Ascending aorta (tissue), 2 donors: ENCODE measurements at regions not wholly inside any gene's neighbourhood (a gene's known extent, or its start where the extent isn't known, plus 50 kb on each side); places are given as distances from the start of the nearest gene placed in this dataset.
A peak's percentile ranks its signal among the peaks of the same experiment; 100 is the strongest.
"Not testable (repeated sequence)": the region's sequence is repeated elsewhere in the genome, so short reads cannot be mapped to it uniquely, and the experiment has no call there.

ENCODE experiments used
- DNase-seq, 2 donors: peaks; one replicate each; pipeline ENCODE4 v3.0.0-alpha.2; 2019; ENCODE audit warnings: low spot score in 2 of 2
- H3K27ac ChIP-seq, 2 donors: fragments of 200-600 bp; sonication (generic); one replicate each; pipeline ENCODE4 v1.5.1; 2016 to 2017; ENCODE audit warnings: mild to moderate bottlenecking in 1 of 2
- H3K27me3 ChIP-seq: fragments of 200-600 bp; sonication (generic); one replicate; pipeline ENCODE4 v1.5.1; 2017
- H3K36me3 ChIP-seq, 2 donors: fragments of 200-600 bp; sonication (generic); one replicate each; pipeline ENCODE4 v1.5.1; 2016
- H3K4me1 ChIP-seq, 2 donors: fragments of 200-600 bp; sonication (generic); one replicate each; pipeline ENCODE4 v1.5.1; 2016 to 2017; ENCODE audit warnings: mild to moderate bottlenecking in 1 of 2
- H3K4me3 ChIP-seq, 2 donors: fragments of 200-600 bp; sonication (generic); one replicate each; pipeline ENCODE4 v1.5.1; 2016 to 2017; ENCODE audit warnings: mild to moderate bottlenecking in 1 of 2
- H3K9me3 ChIP-seq, 2 donors: fragments of 200-600 bp; sonication (generic); one replicate each; pipeline ENCODE4 v1.5.1; 2016
- intact Hi-C: fragments of 100-400 bp; cut with DNase I; formaldehyde crosslinking; loops from one replicate; pipeline ENCODE4 v1.15.1; 2023
- TF ChIP-seq, protein P1 (sequence below), 3 experiments: fragments of 200-600 bp in 2 of 3; fragments of 450-650 bp in 1 of 3; sonication (generic) in 2 of 3; IDR thresholded peaks; one replicate each; pipeline ENCODE4 v1.5.1; 2016 to 2019; ENCODE audit warnings: antibody characterized with exemption in 3 of 3, mild to moderate bottlenecking in 1 of 3, moderate library complexity in 1 of 3

DNA sequence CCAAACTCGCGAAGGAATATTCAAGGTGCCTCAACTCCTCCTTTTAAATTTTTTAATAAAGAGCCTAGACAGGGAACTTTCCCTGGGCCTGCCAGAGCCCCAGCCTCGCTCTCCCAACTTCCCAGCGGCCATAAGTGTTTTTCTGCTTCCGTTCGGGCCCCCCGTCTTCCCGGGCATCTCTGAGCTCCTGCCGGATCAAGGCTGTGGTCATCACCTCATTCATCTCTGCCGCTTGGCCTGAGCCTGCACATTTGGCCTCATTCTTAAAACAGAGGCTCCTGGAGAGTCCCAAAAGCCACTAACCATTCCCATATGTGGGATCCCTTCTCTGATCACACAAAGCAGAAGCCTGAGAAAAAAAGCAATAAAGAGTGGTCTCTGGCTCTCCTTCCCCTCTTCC is 969.1 kb upstream of the DEFB115 start:
- Histone ChIP-seq H3K4me1 (no peaks in the 10 kb centered on the region), H3K9me3 (no peaks in the 10 kb centered on the region), H3K27me3 (no peaks in the 10 kb centered on the region), H3K27ac (no peak overlapping the region), H3K4me3 (no peak overlapping the region), H3K36me3 (no peaks in the 10 kb centered on the region)
- intact Hi-C loops, result loop anchor here (10.0 kb wide), 1 partner anchor 66 kb away; no protein-coding TSS in a partner anchor
- no peak for DNase-seq
- TF ChIP-seq, protein P1, sequence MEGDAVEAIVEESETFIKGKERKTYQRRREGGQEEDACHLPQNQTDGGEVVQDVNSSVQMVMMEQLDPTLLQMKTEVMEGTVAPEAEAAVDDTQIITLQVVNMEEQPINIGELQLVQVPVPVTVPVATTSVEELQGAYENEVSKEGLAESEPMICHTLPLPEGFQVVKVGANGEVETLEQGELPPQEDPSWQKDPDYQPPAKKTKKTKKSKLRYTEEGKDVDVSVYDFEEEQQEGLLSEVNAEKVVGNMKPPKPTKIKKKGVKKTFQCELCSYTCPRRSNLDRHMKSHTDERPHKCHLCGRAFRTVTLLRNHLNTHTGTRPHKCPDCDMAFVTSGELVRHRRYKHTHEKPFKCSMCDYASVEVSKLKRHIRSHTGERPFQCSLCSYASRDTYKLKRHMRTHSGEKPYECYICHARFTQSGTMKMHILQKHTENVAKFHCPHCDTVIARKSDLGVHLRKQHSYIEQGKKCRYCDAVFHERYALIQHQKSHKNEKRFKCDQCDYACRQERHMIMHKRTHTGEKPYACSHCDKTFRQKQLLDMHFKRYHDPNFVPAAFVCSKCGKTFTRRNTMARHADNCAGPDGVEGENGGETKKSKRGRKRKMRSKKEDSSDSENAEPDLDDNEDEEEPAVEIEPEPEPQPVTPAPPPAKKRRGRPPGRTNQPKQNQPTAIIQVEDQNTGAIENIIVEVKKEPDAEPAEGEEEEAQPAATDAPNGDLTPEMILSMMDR (IDR thresholded peaks at IDR 0.05), result no peak

DNA sequence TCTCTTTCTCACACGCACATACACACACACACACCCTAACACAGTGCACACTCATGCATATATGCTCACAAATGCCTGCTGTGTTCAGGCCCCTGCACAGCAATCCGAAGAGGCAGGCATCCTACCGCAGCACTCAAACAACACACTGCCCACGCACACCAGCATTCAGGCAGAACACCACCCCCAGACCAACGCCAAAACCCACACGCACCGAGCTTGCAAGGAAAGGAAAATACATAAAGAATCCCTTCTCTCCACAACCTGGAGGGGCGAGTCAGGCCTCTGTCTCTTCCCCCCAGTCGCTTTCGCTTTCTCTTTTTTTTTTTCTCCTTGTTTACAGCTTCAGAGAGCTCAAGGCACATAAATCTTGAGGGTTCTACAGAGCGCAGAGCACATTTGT is 968.4 kb upstream of the DEFB115 start:
- H3K27me3 ChIP-seq, H3K9me3 ChIP-seq, H3K27ac ChIP-seq, H3K4me1 ChIP-seq, H3K36me3 ChIP-seq, DNase-seq: not testable (repeated sequence)
- intact Hi-C loops, result loop anchor here (10.0 kb wide), 1 partner anchor 66 kb away; no protein-coding TSS in a partner anchor
- H3K4me3 ChIP-seq, result peak overlapping the region in 1 of 2 donors; percentile 48

- DNase-seq, H3K27me3 ChIP-seq, H3K4me1 ChIP-seq, H3K36me3 ChIP-seq, H3K9me3 ChIP-seq: not testable (repeated sequence)
- intact Hi-C loops, result loop anchor here (10.0 kb wide), 1 partner anchor 65 kb away; no protein-coding TSS in a partner anchor
- Histone ChIP-seq H3K4me3 (peak overlapping the region in 1 of 2 donors; percentile 48), H3K27ac (peak overlapping the region in 1 of 2 donors; percentile 57)
These were observed 967.7 kb upstream of the DEFB115 start for GRCh38 chr20:30289711-30290141.

GRCh38 chr20:30290361-30291063 is 967.0 kb upstream of the DEFB115 start:
- H3K27me3 ChIP-seq, H3K36me3 ChIP-seq, intact Hi-C loops, H3K9me3 ChIP-seq, H3K4me1 ChIP-seq, DNase-seq: not testable (repeated sequence)
- Histone ChIP-seq H3K27ac (peak overlapping the region in 1 of 2 donors; percentile 21), H3K4me3 (peak overlapping the region in 1 of 2 donors; percentile 48)

DNA sequence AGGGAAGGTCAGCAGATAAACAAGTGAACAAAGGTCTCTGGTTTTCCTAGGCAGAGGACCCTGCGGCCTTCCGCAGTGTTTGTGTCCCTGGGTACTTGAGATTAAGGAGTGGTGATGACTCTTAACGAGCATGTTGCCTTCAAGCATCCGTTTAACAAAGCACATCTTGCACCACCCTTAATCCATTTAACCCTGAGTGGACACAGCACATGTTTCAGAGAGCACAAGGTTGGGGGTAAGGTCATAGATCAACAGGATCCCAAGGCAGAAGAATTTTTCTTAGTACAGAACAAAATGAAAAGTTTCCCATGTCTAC is 966.4 kb upstream of the DEFB115 start:
- H3K4me3 ChIP-seq, H3K27ac ChIP-seq, H3K4me1 ChIP-seq, intact Hi-C loops, H3K27me3 ChIP-seq, H3K9me3 ChIP-seq, H3K36me3 ChIP-seq, DNase-seq: not testable (repeated sequence)

GRCh38 chr20:30291686-30292085 is 965.8 kb upstream of the DEFB115 start:
- intact Hi-C loops, H3K4me1 ChIP-seq, H3K27ac ChIP-seq, DNase-seq, H3K27me3 ChIP-seq, H3K4me3 ChIP-seq, H3K36me3 ChIP-seq, H3K9me3 ChIP-seq: not testable (repeated sequence)

DNA sequence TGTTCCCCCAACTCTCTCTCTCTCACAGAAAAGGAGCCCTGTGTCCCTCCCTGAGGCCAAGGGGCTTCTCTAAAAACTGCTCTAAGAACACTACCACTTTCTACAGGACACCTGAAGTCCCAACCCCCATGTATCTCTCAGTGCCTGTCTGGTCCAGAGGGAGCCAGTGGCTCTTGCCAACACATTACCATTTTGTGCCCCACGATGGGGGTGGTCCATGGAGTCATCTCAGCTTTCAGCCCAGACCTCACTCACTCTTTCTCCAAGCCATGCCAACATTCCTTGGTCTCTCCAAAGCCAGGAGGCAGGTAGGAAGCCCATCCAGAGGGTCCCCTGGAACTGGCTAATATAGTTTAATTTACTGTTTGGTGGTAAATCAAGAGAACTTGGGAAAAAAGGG is 962.1 kb upstream of the DEFB115 start:
- H3K27me3 ChIP-seq, H3K27ac ChIP-seq, intact Hi-C loops, H3K4me1 ChIP-seq, H3K4me3 ChIP-seq, H3K9me3 ChIP-seq, H3K36me3 ChIP-seq, DNase-seq: not testable (repeated sequence)

DNA sequence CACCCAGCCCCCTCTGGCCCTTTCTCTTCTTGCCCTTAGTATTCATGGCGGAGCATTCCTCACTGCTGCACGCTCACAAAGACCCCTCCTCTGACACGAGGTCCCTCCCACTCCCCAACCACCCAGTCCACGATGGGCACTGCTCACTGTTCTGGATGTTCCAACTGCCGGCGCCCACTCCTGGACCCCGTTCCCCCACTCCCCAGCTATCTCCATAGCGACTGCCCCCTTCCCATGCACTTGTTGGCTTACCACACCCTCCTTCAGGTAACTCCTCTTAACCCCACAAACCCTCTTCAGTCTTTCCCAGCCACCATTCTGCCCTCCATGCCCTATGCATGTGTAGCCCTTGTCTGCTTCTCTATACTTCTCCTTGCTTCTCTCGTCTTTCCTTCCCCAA is 961.5 kb upstream of the DEFB115 start:
- DNase-seq, H3K4me3 ChIP-seq, H3K36me3 ChIP-seq, H3K27me3 ChIP-seq, H3K4me1 ChIP-seq, H3K9me3 ChIP-seq, H3K27ac ChIP-seq, intact Hi-C loops: not testable (repeated sequence)

DNA sequence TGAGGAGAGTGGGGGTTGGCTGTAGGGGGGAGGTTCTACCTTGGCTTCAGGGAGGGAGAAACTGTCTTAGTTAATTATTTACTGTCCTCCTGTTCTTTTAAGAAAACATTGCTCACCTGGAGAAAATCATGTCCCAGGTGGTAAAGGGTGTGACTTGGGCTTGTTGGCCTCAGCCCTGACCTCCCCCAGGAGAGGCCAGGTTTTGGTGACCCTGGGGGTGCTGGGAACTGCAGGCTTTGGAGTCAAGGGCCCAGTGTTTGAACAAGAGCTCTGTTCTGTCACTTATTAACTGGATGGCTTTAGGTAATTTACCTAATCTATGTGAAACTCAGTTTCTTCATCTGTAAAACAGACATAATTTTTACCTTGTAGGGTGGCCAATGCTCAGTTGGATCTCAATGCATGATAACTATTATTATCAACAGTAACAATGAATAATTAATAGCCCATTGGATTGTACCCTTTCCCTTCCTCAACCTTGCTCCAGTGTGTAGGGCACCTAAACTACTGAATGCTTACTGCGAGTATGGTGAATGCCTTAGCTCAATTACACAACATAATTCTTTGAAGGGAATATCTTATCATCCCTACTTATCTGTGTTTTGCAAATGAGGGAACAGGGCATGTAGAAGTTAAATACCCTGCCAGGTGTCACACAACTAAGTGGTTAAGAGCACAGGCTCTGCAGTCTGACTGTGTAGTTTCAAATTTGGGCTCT is 959.4 kb upstream of the DEFB115 start:
- intact Hi-C loops, H3K27ac ChIP-seq, H3K9me3 ChIP-seq, H3K36me3 ChIP-seq, H3K4me3 ChIP-seq, DNase-seq, H3K4me1 ChIP-seq, H3K27me3 ChIP-seq: not testable (repeated sequence)

- intact Hi-C loops, H3K4me1 ChIP-seq, H3K9me3 ChIP-seq, H3K27ac ChIP-seq, H3K36me3 ChIP-seq, DNase-seq, H3K27me3 ChIP-seq: not testable (repeated sequence)
- peak overlapping the region in 1 of 2 donors; percentile 55 for H3K4me3 ChIP-seq
These were observed 957.2 kb upstream of the DEFB115 start for GRCh38 chr20:30300220-30300642.

DNA sequence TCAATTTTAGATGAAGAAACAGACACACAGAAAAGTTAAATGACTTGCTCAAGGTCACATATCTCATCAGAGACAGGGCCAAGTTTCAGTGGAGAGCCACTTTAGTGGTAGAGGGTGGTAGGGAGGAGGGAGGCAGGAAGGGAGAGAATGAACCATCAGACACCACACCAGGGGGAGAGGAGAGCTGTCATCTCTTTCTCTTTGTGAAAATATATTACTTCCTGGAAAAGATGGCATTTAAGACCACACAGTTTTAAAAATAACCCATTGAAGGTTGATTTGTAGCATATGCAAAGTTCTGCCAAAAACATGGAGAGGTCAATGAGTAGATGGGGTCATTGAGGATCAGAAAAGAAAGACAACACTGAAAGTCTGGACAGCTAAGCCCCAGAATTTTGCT is 954.7 kb upstream of the DEFB115 start:
- H3K4me1 ChIP-seq, H3K27ac ChIP-seq, H3K27me3 ChIP-seq, H3K4me3 ChIP-seq, H3K9me3 ChIP-seq, DNase-seq, H3K36me3 ChIP-seq, intact Hi-C loops: not testable (repeated sequence)

DNA sequence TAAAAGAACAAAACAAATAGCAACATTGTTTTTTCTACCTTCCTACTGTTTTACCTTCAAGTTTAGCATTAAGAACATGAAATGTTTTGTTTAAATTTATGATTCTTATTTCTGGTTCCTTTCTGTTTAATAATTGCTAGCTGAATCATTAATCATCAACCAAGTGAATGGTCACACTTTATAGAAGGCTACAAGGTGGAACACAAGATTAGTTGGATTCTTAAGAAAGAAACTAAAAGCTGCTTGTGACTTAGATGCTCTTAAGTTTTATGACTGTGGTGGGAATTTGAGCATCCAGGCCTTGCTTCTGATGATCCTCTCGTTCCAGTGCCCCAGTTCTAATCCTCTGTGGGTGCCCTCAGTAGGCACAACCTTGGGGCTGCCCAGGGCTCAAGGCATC is 947.5 kb upstream of the DEFB115 start:
- intact Hi-C loops, H3K27me3 ChIP-seq, H3K27ac ChIP-seq, H3K4me3 ChIP-seq, H3K9me3 ChIP-seq, H3K36me3 ChIP-seq, DNase-seq, H3K4me1 ChIP-seq: not testable (repeated sequence)

GRCh38 chr20:30310385-30310784 is 947.1 kb upstream of the DEFB115 start:
- H3K27ac ChIP-seq, intact Hi-C loops, H3K9me3 ChIP-seq: not testable (repeated sequence)

More at GRCh38 chr20:30310385-30310784, 947.1 kb upstream of the DEFB115 start:
- not testable (repeated sequence) for H3K4me1 ChIP-seq, H3K36me3 ChIP-seq, H3K27me3 ChIP-seq, H3K4me3 ChIP-seq, DNase-seq
